Heart right ventricle (tissue), 16 donors: ENCODE measurements at regions not wholly inside any gene's neighbourhood (a gene's known extent, or its start where the extent isn't known, plus 50 kb on each side); places are given as distances from the start of the nearest gene placed in this dataset.

Experiments
- ATAC-seq, 8 donors: fragments of 200-7000 bp; cut with Tn5 transposase; one replicate each; pipeline ENCODE4 v1.9.1; 2020; ENCODE audit warnings: mild to moderate bottlenecking in 8 of 8, moderate library complexity in 8 of 8, moderate number of reproducible peaks in 1 of 8
- DNase-seq, 2 donors: peaks; one replicate each; pipeline ENCODE4 v3.0.0-alpha.2; 2020
- H3K27ac ChIP-seq, 10 donors: fragments of 200-600 bp; sonication (generic) in 2 of 10; one replicate each; pipeline versions ENCODE4 v1.5.0 to v1.8.0; 2020 to 2022; ENCODE audit warnings: mild to moderate bottlenecking in 3 of 10
- H3K27me3 ChIP-seq, 7 donors: fragments of 200-600 bp; one replicate each; pipeline ENCODE4 v1.8.0; 2021 to 2022; ENCODE audit warnings: mild to moderate bottlenecking in 2 of 7
- H3K36me3 ChIP-seq, 9 donors: fragments of 200-600 bp; sonication (generic) in 1 of 9; one replicate each; pipeline versions ENCODE4 v1.5.0 to v1.8.0; 2020 to 2022; ENCODE audit warnings: mild to moderate bottlenecking in 2 of 9
- H3K4me1 ChIP-seq, 9 donors: fragments of 200-600 bp; sonication (generic) in 1 of 9; one replicate each; pipeline versions ENCODE4 v1.5.0 to v1.8.0; 2020 to 2022; ENCODE audit warnings: mild to moderate bottlenecking in 4 of 9
- H3K4me3 ChIP-seq, 10 donors: fragments of 200-600 bp; sonication (generic) in 2 of 10; one replicate each; pipeline versions ENCODE4 v1.5.0 to v1.8.0; 2020 to 2022; ENCODE audit warnings: mild to moderate bottlenecking in 7 of 10, moderate library complexity in 2 of 10
- H3K9me3 ChIP-seq, 11 donors: fragments of 200-600 bp in 10 of 11; sonication (generic) in 2 of 11; one replicate each; pipeline versions ENCODE4 v1.5.0 to v1.8.0; 2013 to 2022; ENCODE audit warnings: mild to moderate bottlenecking in 2 of 11, control low read depth in 1 of 11, moderate library complexity in 1 of 11
- WGBS, 2 donors: extraction: QIAGEN DNeasy Blood & Tissue Kit; methylation state at CpG; one replicate each; pipeline ENCODE4 v1.1.7; 2013; ENCODE audit warnings: inconsistent platforms in 1 of 2; 5-methylcytosine and 5-hydroxymethylcytosine counted together
- intact Hi-C, 10 donors: fragments of 100-400 bp; cut with DNase I; formaldehyde crosslinking; loops; one replicate each; pipeline versions ENCODE4 v1.11.1 to v1.14.2; 2022
- TF ChIP-seq, protein P1 (sequence below), 9 donors: fragments of 200-600 bp; sonication (generic) in 2 of 9; IDR thresholded peaks; one replicate each; pipeline versions ENCODE4 v1.5.0 to v1.8.0; 2021 to 2022; ENCODE audit warnings: antibody characterized with exemption in 9 of 9, mild to moderate bottlenecking in 5 of 9, moderate library complexity in 1 of 9
- donor health status: Arrhythmogenic right ventricular cardiomyopathy.
- donor health status: ischemic (EF 13 %, LVEDD 7.1; RV severe dilation, severe dysfunction).
- donor health status: healthy with polysubstance abuse.
- donor health status: DM: no; HTN: yes; CAD: no.
- donor health status: DM: no; HTN: no; CAD: no.
- donor health status: ischemic (EF 25% LVEDD 6.9; RV normal size, moderate dysfunction).
- donor health status: ischemic (EF 25% LVEDD 5.7; RV mildly dilated, moderate dysfunction).
- donor health status: healthy.
- donor health status: DM: yes; HTN: yes; CAD: no.
- donor health status: Ischemic cardiomyopathy.
- donor health status: ischemic (EF 35%, LVEDD 5.7; RV mildly dilated, moderate dysfunction).
- donor health status: nonischemic (EF 11% LVEDD 7.7; RV severe dilation, severe dysfunction).
- donor health status: DM: yes; HTN: yes; CAD: no.
- donor health status: PGD.
- donor health status: ischemic (EF 29% LVEDD 5.4; RV normal size, mild dysfunction).
- donor health status: nonischemic (EF 23%, LVEDD 6.1; RV moderate dilation, normal function).

DNA sequence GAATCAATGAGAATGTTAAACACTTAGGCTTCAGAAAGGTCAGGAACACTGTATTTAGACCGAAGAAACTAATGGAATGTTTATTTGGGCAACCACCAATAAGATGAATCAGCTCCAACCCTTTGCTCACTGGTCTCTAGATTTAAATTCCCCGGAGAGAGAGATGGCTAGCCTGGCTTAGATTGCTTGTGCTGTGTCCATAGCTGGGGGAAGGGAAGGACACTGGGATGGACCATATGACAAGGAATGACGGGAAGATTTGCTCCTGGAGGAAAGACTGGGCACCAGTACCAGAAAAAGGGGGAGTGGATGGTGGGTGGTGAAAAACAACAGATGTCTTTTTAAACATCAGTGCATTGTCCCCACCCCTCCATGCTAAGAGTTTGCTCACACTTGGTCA is 426.6 kb downstream of the DUSP10 start:
- Histone ChIP-seq H3K4me1 (peaks cover 0 to 5% (median 0%) of the 10 kb centered on the region in 9 donors), H3K4me3 (no peak overlapping the region), H3K36me3 (no peaks in the 10 kb centered on the region), H3K9me3 (no peaks in the 10 kb centered on the region), H3K27me3 (peaks cover 0 to 1% (median 0%) of the 10 kb centered on the region in 7 donors), H3K27ac (no peak overlapping the region)
- 38 to 50% methylated on average over 3 of the region's 3 CpGs for WGBS, 2 donors
- peak in 5 of 8 donors; percentile 38 to 91 (median 72) for ATAC-seq
- no peak for DNase-seq
- TF ChIP-seq, protein P1, sequence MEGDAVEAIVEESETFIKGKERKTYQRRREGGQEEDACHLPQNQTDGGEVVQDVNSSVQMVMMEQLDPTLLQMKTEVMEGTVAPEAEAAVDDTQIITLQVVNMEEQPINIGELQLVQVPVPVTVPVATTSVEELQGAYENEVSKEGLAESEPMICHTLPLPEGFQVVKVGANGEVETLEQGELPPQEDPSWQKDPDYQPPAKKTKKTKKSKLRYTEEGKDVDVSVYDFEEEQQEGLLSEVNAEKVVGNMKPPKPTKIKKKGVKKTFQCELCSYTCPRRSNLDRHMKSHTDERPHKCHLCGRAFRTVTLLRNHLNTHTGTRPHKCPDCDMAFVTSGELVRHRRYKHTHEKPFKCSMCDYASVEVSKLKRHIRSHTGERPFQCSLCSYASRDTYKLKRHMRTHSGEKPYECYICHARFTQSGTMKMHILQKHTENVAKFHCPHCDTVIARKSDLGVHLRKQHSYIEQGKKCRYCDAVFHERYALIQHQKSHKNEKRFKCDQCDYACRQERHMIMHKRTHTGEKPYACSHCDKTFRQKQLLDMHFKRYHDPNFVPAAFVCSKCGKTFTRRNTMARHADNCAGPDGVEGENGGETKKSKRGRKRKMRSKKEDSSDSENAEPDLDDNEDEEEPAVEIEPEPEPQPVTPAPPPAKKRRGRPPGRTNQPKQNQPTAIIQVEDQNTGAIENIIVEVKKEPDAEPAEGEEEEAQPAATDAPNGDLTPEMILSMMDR (IDR thresholded peaks at IDR 0.05) = no peak
- intact Hi-C loops = no loop called here

DNA sequence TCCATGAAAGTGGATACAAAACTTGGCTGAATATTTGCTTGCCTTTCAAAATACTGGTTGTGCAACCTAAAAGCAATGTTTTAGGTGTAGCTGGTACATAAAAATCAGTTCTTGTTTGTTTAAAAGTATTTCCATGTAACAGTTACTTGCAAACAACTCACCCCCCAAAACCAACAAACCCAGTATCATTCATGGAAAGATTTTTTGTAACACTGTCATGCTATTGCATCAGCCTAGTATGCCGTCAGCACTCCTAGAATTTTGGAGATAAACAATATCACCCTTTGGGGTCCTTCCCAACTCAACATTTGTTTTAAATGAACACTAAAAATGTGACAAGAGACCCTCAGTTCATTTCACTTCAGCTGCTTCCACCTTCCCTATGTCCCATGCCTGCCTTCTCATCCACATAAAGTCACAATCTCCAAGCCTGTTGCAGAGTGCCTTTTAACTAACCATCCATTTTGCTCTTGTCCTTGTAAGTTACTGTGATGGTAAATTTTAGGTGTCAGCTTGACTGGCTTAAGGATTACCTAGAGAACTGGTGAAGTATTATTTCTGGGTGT is 425.3 kb downstream of the DUSP10 start:
- H3K27me3 ChIP-seq = no peaks in the 10 kb centered on the region
- peak in 1 of 8 donors; percentile 39 for ATAC-seq
- 88 to 97% methylated on average over 1 of the region's 1 CpG for WGBS, 2 donors
- peaks cover 0 to 5% (median 0%) of the 10 kb centered on the region in 9 donors for H3K4me1 ChIP-seq
- TF ChIP-seq, protein P1 (IDR thresholded peaks at IDR 0.05) = no peak
- no peak for DNase-seq
- no peaks in the 10 kb centered on the region for H3K36me3 ChIP-seq
- intact Hi-C loops = no loop called here
- H3K4me3 ChIP-seq = no peak overlapping the region
- H3K27ac ChIP-seq = no peak overlapping the region
- H3K9me3 ChIP-seq = no peaks in the 10 kb centered on the region

DNA sequence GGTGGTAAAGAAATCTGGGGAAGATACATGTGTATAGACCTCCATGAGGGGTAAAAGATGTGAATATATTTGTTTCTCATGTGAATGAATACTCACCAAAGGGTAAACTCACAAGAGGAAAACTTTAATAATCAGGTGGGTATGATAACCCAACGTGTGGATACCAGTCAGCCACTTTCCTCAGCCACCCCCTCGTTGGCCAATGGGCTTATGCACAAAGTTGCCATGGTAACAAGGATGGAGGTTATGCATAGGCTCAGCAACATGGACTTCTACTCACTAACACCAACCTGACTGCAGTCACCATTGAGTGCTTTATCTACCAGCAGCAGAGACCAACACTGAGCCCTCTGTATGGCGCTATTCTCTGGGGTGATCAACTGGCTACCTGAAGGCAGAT is 424.4 kb downstream of the DUSP10 start:
- DNase-seq (no peak), ATAC-seq (no peak)
- Histone ChIP-seq H3K9me3 (no peaks in the 10 kb centered on the region), H3K27me3 (no peaks in the 10 kb centered on the region), H3K36me3 (no peaks in the 10 kb centered on the region), H3K4me3 (no peak overlapping the region), H3K27ac (no peak overlapping the region), H3K4me1 (peaks cover 0 to 5% (median 0%) of the 10 kb centered on the region in 9 donors)
- intact Hi-C loops = no loop called here
- WGBS, 2 donors = 89 to 91% methylated on average over 3 of the region's 3 CpGs
- TF ChIP-seq, protein P1 (IDR thresholded peaks at IDR 0.05) = no peak

DNA sequence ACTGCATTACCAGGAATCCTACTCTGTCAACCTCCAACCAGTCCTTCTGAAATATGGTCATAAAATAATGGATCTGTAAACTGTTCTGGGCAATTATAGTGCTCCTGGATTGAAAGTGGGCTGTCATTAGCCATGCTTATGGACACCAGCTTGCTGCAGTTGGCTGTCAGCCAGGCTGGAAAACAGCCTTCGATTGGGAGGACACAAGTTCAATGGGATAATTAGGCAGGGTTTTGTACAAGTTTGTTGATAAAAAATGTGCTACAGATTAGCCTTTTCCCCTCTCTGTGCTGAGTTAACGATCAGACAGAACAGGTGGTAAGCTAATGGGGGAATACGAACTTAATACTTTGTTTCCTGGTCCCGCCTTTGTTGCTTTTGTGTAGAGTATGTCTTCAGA is 413.9 kb downstream of the DUSP10 start:
- DNase-seq (no peak), ATAC-seq (no peak)
- TF ChIP-seq, protein P1 (IDR thresholded peaks at IDR 0.05) = no peak
- H3K9me3 ChIP-seq = peaks cover 0 to 29% (median 18%) of the 10 kb centered on the region in 11 donors
- intact Hi-C loops = no loop called here
- H3K36me3 ChIP-seq = no peaks in the 10 kb centered on the region
- H3K27me3 ChIP-seq = no peaks in the 10 kb centered on the region
- peaks cover 0 to under 1% (median 0%) of the 10 kb centered on the region in 9 donors for H3K4me1 ChIP-seq
- H3K4me3 ChIP-seq = no peak overlapping the region
- H3K27ac ChIP-seq = no peak overlapping the region
- 48 to 63% methylated on average over 4 of the region's 4 CpGs for WGBS, 2 donors
